Panc1 (cell line): ENCODE measurements at regions not wholly inside any gene's neighbourhood (a gene's known extent, or its start where the extent isn't known, plus 50 kb on each side); places are given as distances from the start of the nearest gene placed in this dataset.

Experiments
- ATAC-seq: fragments of 200-7000 bp; cut with Tn5 transposase; 2 replicates; pipeline ENCODE4 v1.9.1; 2020; ENCODE audit warnings: mild to moderate bottlenecking, moderate library complexity
- BruUV-seq: library from RNA; stranded (reverse); fragments of 400-500 nt; replicated peaks from 2 replicates; lab custom pipeline; 2021; lab: Mats Ljungman, UMichigan
- CTCF ChIA-PET: fragments of 300-600 bp; sonication (Branson Sonifier 250); formaldehyde crosslinking; loops from one replicate; lab custom pipeline; 2022; ENCODE audit warnings: antibody characterized with exemption; lab: Charles Lee
- POLR2A ChIA-PET: fragments of 300-600 bp; sonication (Branson Sonifier 250); formaldehyde crosslinking; loops from one replicate; lab custom pipeline; 2022; ENCODE audit warnings: antibody characterized with exemption; lab: Charles Lee
- DNase-seq: peaks from one replicate; pipeline ENCODE4 v3.0.0-alpha.2; 2010; ENCODE audit warnings: low read depth, low spot score
- H3K27ac ChIP-seq: 2 replicates; pipeline ENCODE4 v1.5.1; 2011; ENCODE audit warnings: mild to moderate bottlenecking, low read length, inconsistent platforms
- H3K27me3 ChIP-seq: fragments of 200-500 bp; sonication (Bioruptor generic); 2 replicates; pipeline ENCODE4 v1.6.0; 2014; ENCODE audit warnings: low read length, inconsistent platforms; ENCODE audit not compliant: control insufficient read depth, insufficient read depth
- H3K36me3 ChIP-seq: fragments of 200-500 bp; sonication (Bioruptor generic); 2 replicates; pipeline ENCODE4 v1.5.1; 2014; ENCODE audit warnings: inconsistent platforms, mild to moderate bottlenecking, low read length, moderate library complexity; ENCODE audit not compliant: control insufficient read depth, insufficient read depth
- H3K4me1 ChIP-seq: 2 replicates; pipeline ENCODE4 v1.5.1; 2011; ENCODE audit warnings: inconsistent platforms, mild to moderate bottlenecking, low read length, moderate library complexity; ENCODE audit not compliant: control insufficient read depth, insufficient read depth
- H3K4me3 ChIP-seq, 2 experiments: 2 replicates each; pipeline ENCODE4 v1.5.1; 2011 to 2012; ENCODE audit warnings: low read depth in 2 of 2, low read length in 2 of 2, mild to moderate bottlenecking in 2 of 2, inconsistent platforms in 1 of 2, moderate library complexity in 1 of 2
- H3K9me3 ChIP-seq: fragments of 200-500 bp; sonication (Bioruptor generic); 2 replicates; pipeline ENCODE4 v1.5.1; 2014; ENCODE audit warnings: low read depth, mild to moderate bottlenecking, inconsistent platforms, low read length, moderate library complexity; ENCODE audit not compliant: control insufficient read depth, insufficient read depth
- POLR2AphosphoS5 ChIP-seq: IDR thresholded peaks from 2 replicates; pipeline ENCODE4 v1.6.1; 2012; ENCODE audit warnings: mild to moderate bottlenecking, low read depth, low read length, moderate library complexity
- SIN3A ChIP-seq: IDR thresholded peaks from 2 replicates; pipeline ENCODE4 v1.6.1; 2012; ENCODE audit warnings: low read depth, mild to moderate bottlenecking, low read length, moderate library complexity, borderline replicate concordance; ENCODE audit not compliant: insufficient read depth
- TCF7L2 ChIP-seq: IDR thresholded peaks from 2 replicates; pipeline ENCODE4 v1.6.1; 2011; ENCODE audit warnings: mild to moderate bottlenecking, low read depth, low read length, inconsistent platforms
- in situ Hi-C: cut with HindIII; loops from 2 replicates; pipeline ENCODE4 v1.10.0; 2016; ENCODE audit warnings: low sequenced_read_pairs, low pct_unique_long_range_greater_than_20kb
- intact Hi-C: fragments of 100-400 bp; cut with micrococcal nuclease; formaldehyde crosslinking; loops from one replicate; pipeline ENCODE4 v1.10.0; 2022; ENCODE audit not compliant: unreplicated experiment
- TF ChIP-seq, protein P1 (sequence below), 2 experiments: IDR thresholded peaks; 2 replicates each; pipeline ENCODE4 v1.6.1; 2011 to 2012; ENCODE audit warnings: low read depth in 2 of 2, control low read depth in 1 of 2, low read length in 1 of 2, mild to moderate bottlenecking in 1 of 2, moderate library complexity in 1 of 2; ENCODE audit not compliant: insufficient read depth in 1 of 2
- TF ChIP-seq, protein P2 (sequence below): fragments of 450-650 bp; IDR thresholded peaks from 2 replicates; pipeline ENCODE4 v1.5.1; 2017; ENCODE audit warnings: mild to moderate bottlenecking

DNA sequence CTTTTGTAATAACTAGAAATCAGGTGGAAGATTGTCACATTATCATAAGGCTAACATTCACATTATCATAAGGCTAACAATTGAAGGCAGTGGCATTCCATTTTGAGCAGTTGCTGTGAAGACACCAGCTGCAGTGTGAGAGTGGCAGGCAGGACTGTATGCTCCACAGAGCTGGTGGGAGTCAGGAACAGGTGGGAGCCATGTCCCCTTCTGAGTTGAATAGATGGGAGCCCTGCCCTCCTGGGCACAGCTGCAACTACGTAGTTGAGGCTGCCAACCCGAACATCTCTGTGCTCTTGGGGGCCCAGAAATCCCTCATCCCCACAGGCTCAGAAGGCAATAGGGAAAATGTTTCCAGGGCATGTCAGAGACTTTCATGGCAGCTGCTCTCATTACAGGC, 1627.6 kb downstream of the SI start:
- no peak for DNase-seq
- ChIA-PET POLR2A (no interaction called here), CTCF (no interaction called here)
- H3K4me3 ChIP-seq: no peak overlapping the region
- no peaks in the 10 kb centered on the region for H3K27me3 ChIP-seq
- in situ Hi-C loops: no loop called here
- TF ChIP-seq TCF7L2: no peak
- TF ChIP-seq SIN3A: no peak
- TF ChIP-seq, protein P1, sequence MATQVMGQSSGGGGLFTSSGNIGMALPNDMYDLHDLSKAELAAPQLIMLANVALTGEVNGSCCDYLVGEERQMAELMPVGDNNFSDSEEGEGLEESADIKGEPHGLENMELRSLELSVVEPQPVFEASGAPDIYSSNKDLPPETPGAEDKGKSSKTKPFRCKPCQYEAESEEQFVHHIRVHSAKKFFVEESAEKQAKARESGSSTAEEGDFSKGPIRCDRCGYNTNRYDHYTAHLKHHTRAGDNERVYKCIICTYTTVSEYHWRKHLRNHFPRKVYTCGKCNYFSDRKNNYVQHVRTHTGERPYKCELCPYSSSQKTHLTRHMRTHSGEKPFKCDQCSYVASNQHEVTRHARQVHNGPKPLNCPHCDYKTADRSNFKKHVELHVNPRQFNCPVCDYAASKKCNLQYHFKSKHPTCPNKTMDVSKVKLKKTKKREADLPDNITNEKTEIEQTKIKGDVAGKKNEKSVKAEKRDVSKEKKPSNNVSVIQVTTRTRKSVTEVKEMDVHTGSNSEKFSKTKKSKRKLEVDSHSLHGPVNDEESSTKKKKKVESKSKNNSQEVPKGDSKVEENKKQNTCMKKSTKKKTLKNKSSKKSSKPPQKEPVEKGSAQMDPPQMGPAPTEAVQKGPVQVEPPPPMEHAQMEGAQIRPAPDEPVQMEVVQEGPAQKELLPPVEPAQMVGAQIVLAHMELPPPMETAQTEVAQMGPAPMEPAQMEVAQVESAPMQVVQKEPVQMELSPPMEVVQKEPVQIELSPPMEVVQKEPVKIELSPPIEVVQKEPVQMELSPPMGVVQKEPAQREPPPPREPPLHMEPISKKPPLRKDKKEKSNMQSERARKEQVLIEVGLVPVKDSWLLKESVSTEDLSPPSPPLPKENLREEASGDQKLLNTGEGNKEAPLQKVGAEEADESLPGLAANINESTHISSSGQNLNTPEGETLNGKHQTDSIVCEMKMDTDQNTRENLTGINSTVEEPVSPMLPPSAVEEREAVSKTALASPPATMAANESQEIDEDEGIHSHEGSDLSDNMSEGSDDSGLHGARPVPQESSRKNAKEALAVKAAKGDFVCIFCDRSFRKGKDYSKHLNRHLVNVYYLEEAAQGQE (IDR thresholded peaks at IDR 0.05; ENCODE audit: insufficient read depth in 1 of 2, low read depth in 2 of 2, low read length in 1 of 2): no peak
- TF ChIP-seq POLR2AphosphoS5: no peak
- TF ChIP-seq, protein P2, sequence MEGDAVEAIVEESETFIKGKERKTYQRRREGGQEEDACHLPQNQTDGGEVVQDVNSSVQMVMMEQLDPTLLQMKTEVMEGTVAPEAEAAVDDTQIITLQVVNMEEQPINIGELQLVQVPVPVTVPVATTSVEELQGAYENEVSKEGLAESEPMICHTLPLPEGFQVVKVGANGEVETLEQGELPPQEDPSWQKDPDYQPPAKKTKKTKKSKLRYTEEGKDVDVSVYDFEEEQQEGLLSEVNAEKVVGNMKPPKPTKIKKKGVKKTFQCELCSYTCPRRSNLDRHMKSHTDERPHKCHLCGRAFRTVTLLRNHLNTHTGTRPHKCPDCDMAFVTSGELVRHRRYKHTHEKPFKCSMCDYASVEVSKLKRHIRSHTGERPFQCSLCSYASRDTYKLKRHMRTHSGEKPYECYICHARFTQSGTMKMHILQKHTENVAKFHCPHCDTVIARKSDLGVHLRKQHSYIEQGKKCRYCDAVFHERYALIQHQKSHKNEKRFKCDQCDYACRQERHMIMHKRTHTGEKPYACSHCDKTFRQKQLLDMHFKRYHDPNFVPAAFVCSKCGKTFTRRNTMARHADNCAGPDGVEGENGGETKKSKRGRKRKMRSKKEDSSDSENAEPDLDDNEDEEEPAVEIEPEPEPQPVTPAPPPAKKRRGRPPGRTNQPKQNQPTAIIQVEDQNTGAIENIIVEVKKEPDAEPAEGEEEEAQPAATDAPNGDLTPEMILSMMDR: no peak
- no peaks in the 10 kb centered on the region for H3K9me3 ChIP-seq
- no peaks in the 10 kb centered on the region for H3K36me3 ChIP-seq
- no peaks in the 10 kb centered on the region for H3K4me1 ChIP-seq
- no TSS peak for BruUV-seq
- intact Hi-C loops: no loop called here
- ATAC-seq: no peak
- no peak overlapping the region for H3K27ac ChIP-seq

DNA sequence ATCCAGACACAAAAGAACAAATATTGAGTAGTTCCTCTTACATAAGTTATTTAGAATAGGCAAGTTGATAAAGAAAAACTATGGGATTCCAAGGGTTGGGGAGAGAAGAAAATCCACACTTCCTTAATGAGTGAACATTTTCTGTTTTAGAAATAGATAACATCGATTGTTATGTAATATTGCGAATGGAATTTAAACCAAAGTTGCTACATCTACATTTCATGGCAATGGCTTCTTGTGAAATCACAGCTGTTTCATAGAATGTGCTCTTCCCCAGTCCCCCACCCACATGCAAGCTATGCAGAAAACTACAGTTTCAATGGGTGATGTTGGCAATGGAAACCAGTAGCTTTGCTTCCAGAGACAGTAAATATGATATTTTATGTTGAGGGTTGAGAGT, 1639.5 kb downstream of the SI start:
- Histone ChIP-seq H3K4me3 (no peak overlapping the region), H3K27me3 (no peaks in the 10 kb centered on the region), H3K36me3 (no peaks in the 10 kb centered on the region), H3K9me3 (no peaks in the 10 kb centered on the region), H3K4me1 (no peaks in the 10 kb centered on the region), H3K27ac (no peak overlapping the region)
- in situ Hi-C loops (no loop called here), intact Hi-C loops (no loop called here)
- no TSS peak for BruUV-seq
- TF ChIP-seq, protein P1 (IDR thresholded peaks at IDR 0.05; ENCODE audit: insufficient read depth in 1 of 2, low read depth in 2 of 2, low read length in 1 of 2): no peak
- no peak for TF ChIP-seq SIN3A
- TF ChIP-seq POLR2AphosphoS5: no peak
- TF ChIP-seq, protein P2: no peak
- TF ChIP-seq TCF7L2: no peak
- ATAC-seq: no peak
- ChIA-PET CTCF (no interaction called here), POLR2A (no interaction called here)
- DNase-seq: no peak
